GM19468 (cell line): ENCODE measurements at regions not wholly inside any gene's neighbourhood (a gene's known extent, or its start where the extent isn't known, plus 50 kb on each side); places are given as distances from the start of the nearest gene placed in this dataset.

Source experiments
- ATAC-seq: cut with Tn5 transposase; IDR thresholded peaks from one replicate; pipeline ENCODE4 v1.9.1; 2021; ENCODE audit warnings: mild to moderate bottlenecking, moderate library complexity, moderate number of reproducible peaks; ENCODE audit not compliant: unreplicated experiment; ENCODE audit errors: extremely low read depth

- ATAC-seq: no peak
Measured at GRCh38 chr5:14090755-14091154, 52.4 kb upstream of the TRIO start.

- ATAC-seq: no peak
Measured at GRCh38 chr5:14090290-14090689, 52.9 kb upstream of the TRIO start.

- ATAC-seq: no peak
Measured at GRCh38 chr5:14089198-14089597, 53.9 kb upstream of the TRIO start.

GRCh38 chr5:14086261-14086660, 56.9 kb upstream of the TRIO start:
- ATAC-seq: no peak

- ATAC-seq: no peak
Measured at GRCh38 chr5:14082973-14083372, 60.2 kb upstream of the TRIO start.

- ATAC-seq: no peak
Measured at GRCh38 chr5:14082523-14082922, 60.6 kb upstream of the TRIO start.

- no peak for ATAC-seq
Measured at GRCh38 chr5:14081791-14082190, 61.4 kb upstream of the TRIO start.

GRCh38 chr5:14078716-14079115, 64.4 kb upstream of the TRIO start:
- ATAC-seq: no peak

- no peak for ATAC-seq
Measured at GRCh38 chr5:14077501-14077900, 65.6 kb upstream of the TRIO start.

- no peak for ATAC-seq
Measured at GRCh38 chr5:14076561-14076960, 66.6 kb upstream of the TRIO start.

GRCh38 chr5:14075937-14076336, 67.2 kb upstream of the TRIO start:
- no peak for ATAC-seq

- no peak for ATAC-seq
Measured at GRCh38 chr5:14071433-14071832, 71.7 kb upstream of the TRIO start.

- no peak for ATAC-seq
Measured at GRCh38 chr5:14069021-14069420, 74.1 kb upstream of the TRIO start.

GRCh38 chr5:14068136-14068535, 75.0 kb upstream of the TRIO start:
- ATAC-seq: no peak

GRCh38 chr5:14066326-14066725, 76.8 kb upstream of the TRIO start:
- no peak for ATAC-seq

- no peak for ATAC-seq
Measured at GRCh38 chr5:14064841-14065240, 78.3 kb upstream of the TRIO start.

GRCh38 chr5:14063691-14064090, 79.5 kb upstream of the TRIO start:
- ATAC-seq: no peak

- no peak for ATAC-seq
Measured at GRCh38 chr5:14063138-14063537, 80.0 kb upstream of the TRIO start.

- no peak for ATAC-seq
Measured at GRCh38 chr5:14062178-14062577, 81.0 kb upstream of the TRIO start.

GRCh38 chr5:14061106-14061505, 82.0 kb upstream of the TRIO start:
- no peak for ATAC-seq

GRCh38 chr5:14060218-14060617, 82.9 kb upstream of the TRIO start:
- ATAC-seq: no peak

- ATAC-seq: no peak
Measured at GRCh38 chr5:14059810-14060209, 83.3 kb upstream of the TRIO start.

- no peak for ATAC-seq
Measured at GRCh38 chr5:14057289-14057688, 85.9 kb upstream of the TRIO start.
